ENCODE measurements at regions not wholly inside any gene's neighbourhood (a gene's known extent, or its start where the extent isn't known, plus 50 kb on each side); places are given as distances from the start of the nearest gene placed in this dataset.

DNA sequence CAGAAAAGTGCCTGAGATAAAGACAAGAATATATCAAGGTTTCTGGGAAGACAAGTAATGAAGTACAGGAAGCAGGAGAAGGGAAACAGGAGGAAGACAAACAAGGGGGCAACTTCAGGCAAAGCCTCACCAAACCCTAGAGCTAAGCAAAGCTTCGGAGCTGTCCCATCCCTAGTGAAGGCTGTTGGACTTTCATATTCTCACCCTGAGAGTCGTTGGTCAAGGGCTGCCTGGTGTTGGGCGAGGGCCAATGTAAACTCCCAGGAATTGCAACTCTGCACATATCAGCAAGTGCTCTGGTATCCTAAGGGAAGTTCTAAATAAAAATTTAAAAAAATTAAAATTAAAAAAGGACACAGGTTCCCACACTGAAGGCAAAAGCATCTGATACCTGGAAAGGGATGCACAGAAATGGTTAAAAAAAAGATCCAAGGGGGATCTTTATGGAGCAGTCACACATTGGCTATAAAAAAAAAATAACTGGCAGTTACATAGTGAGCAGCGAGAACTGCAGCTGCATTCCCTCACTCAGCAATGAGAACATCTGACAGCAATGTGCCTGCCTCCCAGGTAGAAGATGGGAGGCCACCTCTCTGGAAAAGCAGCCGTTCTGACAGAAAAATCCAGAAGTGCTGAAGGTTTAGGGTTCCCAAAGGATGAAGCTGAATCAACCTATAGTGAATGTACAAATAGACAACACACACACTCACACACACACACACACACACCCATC is 304.7 kb downstream of the WDR11 start:
- TF ChIP-seq, protein P1, sequence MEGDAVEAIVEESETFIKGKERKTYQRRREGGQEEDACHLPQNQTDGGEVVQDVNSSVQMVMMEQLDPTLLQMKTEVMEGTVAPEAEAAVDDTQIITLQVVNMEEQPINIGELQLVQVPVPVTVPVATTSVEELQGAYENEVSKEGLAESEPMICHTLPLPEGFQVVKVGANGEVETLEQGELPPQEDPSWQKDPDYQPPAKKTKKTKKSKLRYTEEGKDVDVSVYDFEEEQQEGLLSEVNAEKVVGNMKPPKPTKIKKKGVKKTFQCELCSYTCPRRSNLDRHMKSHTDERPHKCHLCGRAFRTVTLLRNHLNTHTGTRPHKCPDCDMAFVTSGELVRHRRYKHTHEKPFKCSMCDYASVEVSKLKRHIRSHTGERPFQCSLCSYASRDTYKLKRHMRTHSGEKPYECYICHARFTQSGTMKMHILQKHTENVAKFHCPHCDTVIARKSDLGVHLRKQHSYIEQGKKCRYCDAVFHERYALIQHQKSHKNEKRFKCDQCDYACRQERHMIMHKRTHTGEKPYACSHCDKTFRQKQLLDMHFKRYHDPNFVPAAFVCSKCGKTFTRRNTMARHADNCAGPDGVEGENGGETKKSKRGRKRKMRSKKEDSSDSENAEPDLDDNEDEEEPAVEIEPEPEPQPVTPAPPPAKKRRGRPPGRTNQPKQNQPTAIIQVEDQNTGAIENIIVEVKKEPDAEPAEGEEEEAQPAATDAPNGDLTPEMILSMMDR (IDR thresholded peaks at IDR 0.05): no peak
- TF ChIP-seq POLR2A (IDR thresholded peaks at IDR 0.05): no peak

Measured in thyroid gland (tissue), 4 donors.